HCT116 (cell line): ENCODE measurements at regions not wholly inside any gene's neighbourhood (a gene's known extent, or its start where the extent isn't known, plus 50 kb on each side); places are given as distances from the start of the nearest gene placed in this dataset.

ENCODE experiments used
- CEBPB ChIP-seq: IDR thresholded peaks from 2 replicates; pipeline ENCODE4 v1.6.1; 2012; ENCODE audit warnings: low read depth
- CTCF ChIP-seq, 3 experiments: fragments of 200-600 bp in 1 of 3; sonication (generic) in 1 of 3; IDR thresholded peaks in 2 of 3; conservative IDR thresholded peaks in 1 of 3; 2 replicates each; pipeline ENCODE4 v1.5.1; 2012 to 2017; ENCODE audit warnings: low read depth in 2 of 3, low read length in 2 of 3, antibody characterized with exemption in 1 of 3, borderline replicate concordance in 1 of 3, control low read depth in 1 of 3, mild to moderate bottlenecking in 1 of 3, mixed read lengths in 1 of 3, mixed run types in 1 of 3, moderate library complexity in 1 of 3; ENCODE audit not compliant: insufficient read depth in 1 of 3
- EGR1 ChIP-seq: IDR thresholded peaks from 2 replicates; pipeline ENCODE4 v1.6.1; 2012; ENCODE audit warnings: low read depth
- EZH2 ChIP-seq: fragments of 200-600 bp; sonication (generic); IDR thresholded peaks from 2 replicates; pipeline ENCODE4 v1.6.1; 2017; ENCODE audit warnings: antibody characterized with exemption, mixed run types
- EZH2phosphoT487 ChIP-seq: fragments of 200-600 bp; IDR thresholded peaks from 2 replicates; pipeline ENCODE4 v1.6.1; 2018; ENCODE audit warnings: antibody characterized with exemption, borderline replicate concordance
- FOSL1 ChIP-seq: IDR thresholded peaks from 2 replicates; pipeline ENCODE4 v1.6.1; 2012; ENCODE audit warnings: low read depth
- MAX ChIP-seq: IDR thresholded peaks from 2 replicates; pipeline ENCODE4 v1.6.1; 2012
- POLR2A ChIP-seq: IDR thresholded peaks from 2 replicates; pipeline ENCODE4 v1.7.0; 2011; ENCODE audit warnings: borderline replicate concordance; ENCODE audit not compliant: insufficient read depth, insufficient read length; ENCODE audit errors: extremely low read depth
- POLR2AphosphoS5 ChIP-seq: IDR thresholded peaks from 2 replicates; pipeline ENCODE4 v1.6.1; 2011; ENCODE audit warnings: mild to moderate bottlenecking, low read depth, low read length, moderate library complexity
- RAD21 ChIP-seq: IDR thresholded peaks from 2 replicates; pipeline ENCODE4 v1.6.1; 2012; ENCODE audit warnings: low read depth, mild to moderate bottlenecking
- REST ChIP-seq: IDR thresholded peaks from 2 replicates; pipeline ENCODE4 v1.6.1; 2012; ENCODE audit warnings: low read depth
- SRF ChIP-seq: IDR thresholded peaks from 2 replicates; pipeline ENCODE4 v1.6.1; 2012; ENCODE audit warnings: low read depth
- TCF7L2 ChIP-seq: IDR thresholded peaks from 2 replicates; pipeline ENCODE4 v1.7.0; 2011; ENCODE audit warnings: borderline replicate concordance, inconsistent platforms; ENCODE audit not compliant: insufficient read depth, insufficient read length; ENCODE audit errors: extremely low read depth
- ZBTB33 ChIP-seq: IDR thresholded peaks from 2 replicates; pipeline ENCODE4 v1.6.1; 2011; ENCODE audit warnings: mild to moderate bottlenecking, low read length, moderate library complexity; ENCODE audit not compliant: insufficient replicate concordance; ENCODE audit errors: extremely low read depth

GRCh38 chr14:97297100-97297499 lies 499.9 kb downstream of the VRK1 start:
- TF ChIP-seq CTCF (IDR thresholded peaks at IDR 0.05 in 2 of 3, conservative IDR thresholded peaks at IDR 0.05 in 1 of 3; ENCODE audit: borderline replicate concordance in 1 of 3, insufficient read depth in 1 of 3, low read depth in 2 of 3, low read length in 2 of 3) (no peak), POLR2AphosphoS5 (no peak), FOSL1 (no peak), POLR2A (no peak), EZH2phosphoT487 (no peak), SRF (no peak), RAD21 (no peak), ZBTB33 (no peak), EZH2 (no peak), TCF7L2 (no peak), MAX (no peak), REST (no peak), CEBPB (no peak), EGR1 (no peak)
